Lower leg skin (tissue), 3 donors: ENCODE measurements at regions not wholly inside any gene's neighbourhood (a gene's known extent, or its start where the extent isn't known, plus 50 kb on each side); places are given as distances from the start of the nearest gene placed in this dataset.

Experiments used
- CTCF ChIP-seq, 3 donors: fragments of 450-650 bp; IDR thresholded peaks; one replicate each; pipeline ENCODE4 v1.5.1; 2016; ENCODE audit warnings: antibody characterized with exemption in 3 of 3, mild to moderate bottlenecking in 3 of 3, moderate library complexity in 2 of 3
- POLR2A ChIP-seq, 2 donors: fragments of 450-650 bp; IDR thresholded peaks; one replicate each; pipeline ENCODE4 v1.6.1; 2016 to 2017; ENCODE audit warnings: antibody characterized with exemption in 2 of 2, mild to moderate bottlenecking in 1 of 2, moderate library complexity in 1 of 2

- TF ChIP-seq CTCF (IDR thresholded peaks at IDR 0.05) (no peak), POLR2A (IDR thresholded peaks at IDR 0.05) (no peak)
These were observed 430.2 kb upstream of the TMPO start for GRCh38 chr12:98085046-98085755.
